ENCODE measurements at regions not wholly inside any gene's neighbourhood (a gene's known extent, or its start where the extent isn't known, plus 50 kb on each side); places are given as distances from the start of the nearest gene placed in this dataset.

DNA sequence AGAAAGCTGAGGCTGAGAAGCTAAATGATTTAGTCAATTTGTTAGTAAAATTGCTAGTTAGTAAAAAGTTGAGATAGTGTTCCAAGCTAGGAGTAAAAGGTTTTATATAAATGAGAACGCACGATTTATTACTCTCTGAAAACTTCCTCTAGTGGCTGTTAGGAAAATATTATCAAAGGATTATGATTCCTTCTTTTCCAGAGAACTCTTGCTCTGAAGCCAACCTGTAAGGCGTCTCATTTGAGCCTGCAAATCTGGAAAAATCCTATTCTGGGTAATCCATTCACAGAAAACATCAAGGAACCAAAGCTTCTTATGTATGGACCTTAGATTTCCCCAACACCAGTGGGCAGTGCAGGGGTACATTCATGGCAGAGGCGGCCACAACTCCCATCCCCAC, 252.7 kb downstream of the SOD2 start:
- Histone ChIP-seq H3K79me2 (ENCODE audit: control insufficient read depth, insufficient read depth, low read length) (no peaks in the 10 kb centered on the region), H3K4me1 (ENCODE audit: control insufficient read depth, extremely low read depth, insufficient read depth, low read length) (no peaks in the 10 kb centered on the region), H3K9ac (ENCODE audit: insufficient read depth, low read length) (no peak overlapping the region), H4K20me1 (ENCODE audit: control insufficient read depth, extremely low read depth, insufficient read depth, low read length) (no peaks in the 10 kb centered on the region), H3K27ac (ENCODE audit: insufficient read depth, low read length) (no peak overlapping the region), H3K9me3 (ENCODE audit: control insufficient read depth, insufficient read depth, low read depth, low read length) (no peaks in the 10 kb centered on the region), H3K27me3 (ENCODE audit: control insufficient read depth, insufficient read depth, low read length) (no peaks in the 10 kb centered on the region), H2AFZ (ENCODE audit: low read length) (no peak overlapping the region), H3K4me2 (ENCODE audit: extremely low read depth, insufficient read depth, low read length) (no peak overlapping the region), H3K4me3 (replicated peaks in 1 of 4; ENCODE audit: control extremely low read depth in 1 of 4, insufficient read depth in 1 of 4, low read depth in 3 of 4, low read length in 4 of 4) (no peak overlapping the region), H3K36me3 (ENCODE audit: control insufficient read depth, insufficient read depth, low read length) (no peaks in the 10 kb centered on the region)
- DNase-seq (ENCODE audit: low read depth in 2 of 2): no peak
- TF ChIP-seq, protein P1, sequence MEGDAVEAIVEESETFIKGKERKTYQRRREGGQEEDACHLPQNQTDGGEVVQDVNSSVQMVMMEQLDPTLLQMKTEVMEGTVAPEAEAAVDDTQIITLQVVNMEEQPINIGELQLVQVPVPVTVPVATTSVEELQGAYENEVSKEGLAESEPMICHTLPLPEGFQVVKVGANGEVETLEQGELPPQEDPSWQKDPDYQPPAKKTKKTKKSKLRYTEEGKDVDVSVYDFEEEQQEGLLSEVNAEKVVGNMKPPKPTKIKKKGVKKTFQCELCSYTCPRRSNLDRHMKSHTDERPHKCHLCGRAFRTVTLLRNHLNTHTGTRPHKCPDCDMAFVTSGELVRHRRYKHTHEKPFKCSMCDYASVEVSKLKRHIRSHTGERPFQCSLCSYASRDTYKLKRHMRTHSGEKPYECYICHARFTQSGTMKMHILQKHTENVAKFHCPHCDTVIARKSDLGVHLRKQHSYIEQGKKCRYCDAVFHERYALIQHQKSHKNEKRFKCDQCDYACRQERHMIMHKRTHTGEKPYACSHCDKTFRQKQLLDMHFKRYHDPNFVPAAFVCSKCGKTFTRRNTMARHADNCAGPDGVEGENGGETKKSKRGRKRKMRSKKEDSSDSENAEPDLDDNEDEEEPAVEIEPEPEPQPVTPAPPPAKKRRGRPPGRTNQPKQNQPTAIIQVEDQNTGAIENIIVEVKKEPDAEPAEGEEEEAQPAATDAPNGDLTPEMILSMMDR (conservative IDR thresholded peaks at IDR 0.05 in 1 of 2, IDR thresholded peaks at IDR 0.05 in 1 of 2; ENCODE audit: low read depth in 1 of 2, low read length in 2 of 2): no peak
- TF ChIP-seq EZH2 (IDR thresholded peaks at IDR 0.05; ENCODE audit: low read length, missing control alignments): no peak

DNA sequence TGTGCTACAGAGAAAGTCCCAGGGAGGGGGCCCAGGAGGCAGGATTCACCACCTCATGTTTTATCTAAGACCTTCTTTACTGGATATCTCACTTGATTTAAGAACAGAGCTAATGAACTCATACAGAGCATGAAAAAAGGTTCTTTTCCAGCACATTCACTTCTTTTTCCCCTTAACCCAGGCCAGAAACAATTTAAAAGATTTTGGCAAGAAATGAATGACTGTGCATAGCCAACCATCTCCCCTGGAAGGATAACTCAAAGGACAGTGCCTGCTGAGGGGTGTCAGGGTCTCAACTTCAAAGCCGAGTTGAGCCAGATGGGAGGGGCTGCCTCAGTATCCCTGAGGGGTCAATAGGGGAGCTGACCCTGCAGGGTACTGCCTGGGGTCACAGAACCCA, 253.4 kb downstream of the SOD2 start:
- no peaks in the 10 kb centered on the region for H3K79me2 ChIP-seq (ENCODE audit: control insufficient read depth, insufficient read depth, low read length)
- no peak for TF ChIP-seq EZH2 (IDR thresholded peaks at IDR 0.05; ENCODE audit: low read length, missing control alignments)
- TF ChIP-seq, protein P1 (conservative IDR thresholded peaks at IDR 0.05 in 1 of 2, IDR thresholded peaks at IDR 0.05 in 1 of 2; ENCODE audit: low read depth in 1 of 2, low read length in 2 of 2): no peak
- no peaks in the 10 kb centered on the region for H3K4me1 ChIP-seq (ENCODE audit: control insufficient read depth, extremely low read depth, insufficient read depth, low read length)
- H3K9me3 ChIP-seq (ENCODE audit: control insufficient read depth, insufficient read depth, low read depth, low read length): no peaks in the 10 kb centered on the region
- H3K27me3 ChIP-seq (ENCODE audit: control insufficient read depth, insufficient read depth, low read length): no peaks in the 10 kb centered on the region
- H3K4me2 ChIP-seq (ENCODE audit: extremely low read depth, insufficient read depth, low read length): no peak overlapping the region
- H3K27ac ChIP-seq (ENCODE audit: insufficient read depth, low read length): no peak overlapping the region
- no peak overlapping the region for H2AFZ ChIP-seq (ENCODE audit: low read length)
- H3K9ac ChIP-seq (ENCODE audit: insufficient read depth, low read length): no peak overlapping the region
- DNase-seq (ENCODE audit: low read depth in 2 of 2): no peak
- no peak overlapping the region for H3K4me3 ChIP-seq (replicated peaks in 1 of 4; ENCODE audit: control extremely low read depth in 1 of 4, insufficient read depth in 1 of 4, low read depth in 3 of 4, low read length in 4 of 4)
- no peaks in the 10 kb centered on the region for H3K36me3 ChIP-seq (ENCODE audit: control insufficient read depth, insufficient read depth, low read length)
- no peaks in the 10 kb centered on the region for H4K20me1 ChIP-seq (ENCODE audit: control insufficient read depth, extremely low read depth, insufficient read depth, low read length)

DNA sequence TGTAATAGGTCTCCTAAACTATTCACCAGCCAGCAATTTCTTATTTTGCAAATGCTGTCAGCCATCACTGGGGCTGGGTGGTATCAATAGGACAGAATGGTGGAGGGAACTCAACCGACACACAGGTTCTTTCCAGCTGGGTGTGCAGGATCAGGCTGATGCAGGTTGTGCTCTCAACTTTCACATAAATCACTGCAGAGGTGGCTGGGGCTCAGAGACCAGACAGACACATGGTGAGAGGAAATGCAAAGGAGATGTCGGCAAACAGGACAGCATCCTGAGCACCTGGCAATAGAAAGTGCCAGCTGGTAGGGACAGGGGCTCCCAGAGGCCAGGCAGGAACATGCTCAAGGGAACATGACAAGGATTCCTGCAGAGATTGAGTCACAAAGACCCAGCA, 254.9 kb downstream of the SOD2 start:
- no peak for DNase-seq (ENCODE audit: low read depth in 2 of 2)
- Histone ChIP-seq H2AFZ (ENCODE audit: low read length) (no peak overlapping the region), H3K79me2 (ENCODE audit: control insufficient read depth, insufficient read depth, low read length) (no peaks in the 10 kb centered on the region), H3K4me3 (replicated peaks in 1 of 4; ENCODE audit: control extremely low read depth in 1 of 4, insufficient read depth in 1 of 4, low read depth in 3 of 4, low read length in 4 of 4) (no peak overlapping the region), H3K9me3 (ENCODE audit: control insufficient read depth, insufficient read depth, low read depth, low read length) (no peaks in the 10 kb centered on the region), H3K27me3 (ENCODE audit: control insufficient read depth, insufficient read depth, low read length) (no peaks in the 10 kb centered on the region), H3K36me3 (ENCODE audit: control insufficient read depth, insufficient read depth, low read length) (no peaks in the 10 kb centered on the region), H3K27ac (ENCODE audit: insufficient read depth, low read length) (no peak overlapping the region), H3K4me2 (ENCODE audit: extremely low read depth, insufficient read depth, low read length) (no peak overlapping the region), H3K9ac (ENCODE audit: insufficient read depth, low read length) (no peak overlapping the region), H3K4me1 (ENCODE audit: control insufficient read depth, extremely low read depth, insufficient read depth, low read length) (no peaks in the 10 kb centered on the region), H4K20me1 (ENCODE audit: control insufficient read depth, extremely low read depth, insufficient read depth, low read length) (no peaks in the 10 kb centered on the region)
- TF ChIP-seq EZH2 (IDR thresholded peaks at IDR 0.05; ENCODE audit: low read length, missing control alignments): no peak
- TF ChIP-seq, protein P1 (conservative IDR thresholded peaks at IDR 0.05 in 1 of 2, IDR thresholded peaks at IDR 0.05 in 1 of 2; ENCODE audit: low read depth in 1 of 2, low read length in 2 of 2): no peak
